ENCODE measurements at regions not wholly inside any gene's neighbourhood (a gene's known extent, or its start where the extent isn't known, plus 50 kb on each side); places are given as distances from the start of the nearest gene placed in this dataset.

- Histone ChIP-seq H3K36me3 (ENCODE audit: insufficient read depth in 1 of 2, low read depth in 1 of 2) (no peaks in the 10 kb centered on the region), H3K4me1 (no peaks in the 10 kb centered on the region), H3K27ac (no peak overlapping the region), H3K4me3 (no peak overlapping the region), H3K9me3 (no peaks in the 10 kb centered on the region), H3K27me3 (ENCODE audit: insufficient read depth in 3 of 3, low read length in 2 of 3) (no peaks in the 10 kb centered on the region)
- ATAC-seq (no peak), DNase-seq (no peak)
- WGBS, 3 donors: 62 to 92% (median 68%) methylated on average over 5 of the region's 5 CpGs
- intact Hi-C loops (cut with DNase I): no loop called here
- no peak for TF ChIP-seq CTCF (IDR thresholded peaks at IDR 0.05)
Observed at GRCh38 chr10:128301051-128301450, 174.8 kb upstream of the MKI67 start.

- WGBS, 3 donors: 47 to 59% (median 56%) methylated on average over 3 of the region's 3 CpGs
- TF ChIP-seq CTCF (IDR thresholded peaks at IDR 0.05): no peak
- ATAC-seq: no peak
- Histone ChIP-seq H3K9me3 (no peaks in the 10 kb centered on the region), H3K4me1 (no peaks in the 10 kb centered on the region), H3K27ac (no peak overlapping the region), H3K27me3 (ENCODE audit: insufficient read depth in 3 of 3, low read length in 2 of 3) (no peaks in the 10 kb centered on the region), H3K36me3 (ENCODE audit: insufficient read depth in 1 of 2, low read depth in 1 of 2) (no peaks in the 10 kb centered on the region), H3K4me3 (no peak overlapping the region)
- no peak for DNase-seq
- intact Hi-C loops (cut with DNase I): no loop called here
Observed at GRCh38 chr10:128302808-128303207, 176.6 kb upstream of the MKI67 start.

GRCh38 chr10:128304271-128304670, 178.0 kb upstream of the MKI67 start:
- no peak for DNase-seq
- Histone ChIP-seq H3K27me3 (ENCODE audit: insufficient read depth in 3 of 3, low read length in 2 of 3) (no peaks in the 10 kb centered on the region), H3K36me3 (ENCODE audit: insufficient read depth in 1 of 2, low read depth in 1 of 2) (no peaks in the 10 kb centered on the region), H3K4me1 (no peaks in the 10 kb centered on the region), H3K27ac (no peak overlapping the region), H3K9me3 (no peaks in the 10 kb centered on the region), H3K4me3 (no peak overlapping the region)
- 91 to 94% (median 92%) methylated on average over 5 of the region's 5 CpGs for WGBS, 3 donors
- intact Hi-C loops (cut with DNase I): no loop called here
- no peak for ATAC-seq
- TF ChIP-seq CTCF (IDR thresholded peaks at IDR 0.05): no peak

GRCh38 chr10:128305601-128306345, 179.6 kb upstream of the MKI67 start:
- TF ChIP-seq CTCF (IDR thresholded peaks at IDR 0.05): no peak
- Histone ChIP-seq H3K4me1 (no peaks in the 10 kb centered on the region), H3K4me3 (no peak overlapping the region), H3K36me3 (ENCODE audit: insufficient read depth in 1 of 2, low read depth in 1 of 2) (no peaks in the 10 kb centered on the region), H3K27ac (no peak overlapping the region), H3K9me3 (no peaks in the 10 kb centered on the region), H3K27me3 (ENCODE audit: insufficient read depth in 3 of 3, low read length in 2 of 3) (no peaks in the 10 kb centered on the region)
- ATAC-seq (no peak), DNase-seq (no peak)
- WGBS, 3 donors: 82 to 88% (median 87%) methylated on average over 17 of the region's 17 CpGs
- intact Hi-C loops (cut with DNase I): no loop called here

GRCh38 chr10:128306535-128306934, 180.3 kb upstream of the MKI67 start:
- Histone ChIP-seq H3K4me3 (no peak overlapping the region), H3K27ac (no peak overlapping the region), H3K9me3 (no peaks in the 10 kb centered on the region), H3K27me3 (ENCODE audit: insufficient read depth in 3 of 3, low read length in 2 of 3) (no peaks in the 10 kb centered on the region), H3K4me1 (no peaks in the 10 kb centered on the region), H3K36me3 (ENCODE audit: insufficient read depth in 1 of 2, low read depth in 1 of 2) (no peaks in the 10 kb centered on the region)
- no peak for TF ChIP-seq CTCF (IDR thresholded peaks at IDR 0.05)
- 48 to 67% (median 55%) methylated on average over 6 of the region's 6 CpGs for WGBS, 3 donors
- intact Hi-C loops (cut with DNase I): no loop called here
- ATAC-seq (no peak), DNase-seq (no peak)
